NOMO-1 treated with dmso at 0.1 percent for 144 hours (cell line): ENCODE measurements at regions not wholly inside any gene's neighbourhood (a gene's known extent, or its start where the extent isn't known, plus 50 kb on each side); places are given as distances from the start of the nearest gene placed in this dataset.
A peak's percentile ranks its signal among the peaks of the same experiment; 100 is the strongest.

Experiments
- DNase-seq: peaks from one replicate; lab custom pipeline; 2025; ENCODE audit not compliant: unreplicated experiment; lab: John Stamatoyannopoulos, UW

DNA sequence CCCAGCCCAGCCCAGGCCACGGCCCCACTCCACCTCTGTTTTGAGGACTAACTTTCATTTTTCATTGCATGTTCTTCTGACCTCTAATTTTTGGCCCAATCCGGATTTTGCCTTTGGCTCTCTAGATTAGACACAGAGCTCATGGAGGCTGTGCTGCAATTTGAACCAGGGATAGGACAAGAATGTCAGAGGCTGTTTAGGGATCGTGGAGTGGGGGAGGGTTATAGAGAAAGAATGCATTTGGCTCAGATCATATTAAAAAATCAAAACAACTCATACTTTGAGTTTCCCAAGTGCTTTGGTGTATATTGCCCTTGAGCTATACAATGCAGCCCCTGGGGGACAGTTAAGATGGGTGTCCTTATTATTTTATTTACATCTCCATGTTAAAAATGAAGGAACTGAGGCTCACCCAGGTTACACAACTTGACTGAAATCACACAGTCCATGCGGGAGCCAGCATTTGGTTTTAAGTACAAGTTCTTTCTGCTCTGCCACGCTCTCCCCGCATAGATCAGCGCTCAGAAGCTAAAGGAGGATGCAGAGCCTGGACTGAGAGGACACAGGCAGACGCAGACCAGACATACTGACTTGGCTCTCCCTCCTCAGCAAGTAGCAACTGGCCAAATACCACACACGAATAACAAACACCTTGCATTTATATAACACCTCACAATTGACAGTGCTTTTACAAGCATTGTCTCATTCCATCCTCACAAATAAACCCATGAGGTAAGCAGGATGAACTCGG, 126.4 kb upstream of the RAI14 start:
- no peak for DNase-seq

GRCh38 chr5:34530637-34531036, 125.5 kb upstream of the RAI14 start:
- no peak for DNase-seq

GRCh38 chr5:34531751-34532360, 124.3 kb upstream of the RAI14 start:
- no peak for DNase-seq

DNA sequence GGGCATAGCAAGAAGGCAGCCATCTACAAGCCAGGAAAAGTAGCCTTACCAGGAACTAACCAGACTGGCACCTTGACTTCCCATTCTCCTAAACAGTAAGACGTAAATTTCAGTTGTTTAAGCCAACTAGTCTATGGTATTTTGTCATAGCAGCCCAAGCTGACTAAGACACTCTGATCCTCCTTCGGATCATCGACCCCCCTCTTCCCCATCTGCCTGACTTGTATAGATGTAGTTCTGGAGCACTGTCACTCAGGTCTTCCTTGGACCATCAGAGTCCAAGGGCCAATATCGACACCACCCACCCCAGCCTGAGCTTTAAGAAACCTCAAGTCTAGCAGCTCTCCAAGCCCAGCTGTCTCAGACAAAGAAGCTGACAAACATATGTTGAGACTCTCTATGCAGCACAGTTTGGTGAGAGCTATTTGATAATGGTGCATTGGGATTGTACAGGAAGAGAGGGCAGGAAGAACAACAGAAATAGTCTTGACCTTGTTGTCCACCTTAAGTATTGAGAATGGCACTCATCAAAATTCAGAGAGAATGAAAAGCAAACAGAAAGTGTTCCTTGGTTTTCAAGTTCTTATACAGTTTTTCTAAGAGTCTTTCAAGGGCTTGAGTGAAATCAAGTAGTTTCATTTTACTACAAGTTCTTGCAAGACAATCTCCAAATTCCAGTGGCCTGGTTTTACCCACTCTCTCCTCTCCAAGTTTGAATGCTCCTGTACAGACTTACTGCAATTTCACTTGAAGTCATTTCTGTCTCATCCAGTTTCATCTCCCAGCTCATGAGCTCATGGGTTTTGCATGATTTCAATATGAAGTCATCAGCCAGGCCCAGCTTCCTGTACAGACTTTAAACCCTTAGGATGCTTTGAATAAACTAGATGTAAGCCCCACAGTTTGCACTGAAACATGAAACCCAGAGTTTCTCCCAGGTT, 122.3 kb upstream of the RAI14 start:
- no peak for DNase-seq

DNA sequence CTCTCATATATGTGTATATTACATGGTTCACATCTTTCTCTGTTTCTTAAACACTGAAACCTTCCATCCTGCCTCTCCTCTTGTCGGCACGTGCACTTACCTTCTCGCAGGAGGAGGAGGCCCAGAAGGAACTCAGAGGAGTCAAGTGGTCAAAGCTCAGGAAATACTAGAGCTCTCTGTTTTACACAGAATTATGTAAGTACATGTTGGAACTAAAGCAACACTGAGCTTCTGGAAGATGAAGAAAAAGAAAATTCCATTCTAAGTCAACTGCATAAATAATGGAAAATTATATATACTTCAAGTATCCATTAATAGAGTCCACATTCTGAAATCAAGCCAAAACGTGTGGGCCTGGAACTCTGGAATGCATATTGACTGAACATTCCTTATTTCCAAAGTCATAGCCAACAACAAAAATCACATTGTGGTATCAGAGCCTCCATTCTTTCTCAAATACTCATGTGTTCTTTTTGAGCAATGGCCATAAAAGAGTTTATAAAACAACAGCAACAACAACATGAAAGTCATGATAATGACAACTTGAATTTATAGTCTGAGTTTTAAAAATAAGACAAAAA, 121.5 kb upstream of the RAI14 start:
- no peak for DNase-seq

GRCh38 chr5:34535433-34535832, 120.7 kb upstream of the RAI14 start:
- DNase-seq = no peak

DNA sequence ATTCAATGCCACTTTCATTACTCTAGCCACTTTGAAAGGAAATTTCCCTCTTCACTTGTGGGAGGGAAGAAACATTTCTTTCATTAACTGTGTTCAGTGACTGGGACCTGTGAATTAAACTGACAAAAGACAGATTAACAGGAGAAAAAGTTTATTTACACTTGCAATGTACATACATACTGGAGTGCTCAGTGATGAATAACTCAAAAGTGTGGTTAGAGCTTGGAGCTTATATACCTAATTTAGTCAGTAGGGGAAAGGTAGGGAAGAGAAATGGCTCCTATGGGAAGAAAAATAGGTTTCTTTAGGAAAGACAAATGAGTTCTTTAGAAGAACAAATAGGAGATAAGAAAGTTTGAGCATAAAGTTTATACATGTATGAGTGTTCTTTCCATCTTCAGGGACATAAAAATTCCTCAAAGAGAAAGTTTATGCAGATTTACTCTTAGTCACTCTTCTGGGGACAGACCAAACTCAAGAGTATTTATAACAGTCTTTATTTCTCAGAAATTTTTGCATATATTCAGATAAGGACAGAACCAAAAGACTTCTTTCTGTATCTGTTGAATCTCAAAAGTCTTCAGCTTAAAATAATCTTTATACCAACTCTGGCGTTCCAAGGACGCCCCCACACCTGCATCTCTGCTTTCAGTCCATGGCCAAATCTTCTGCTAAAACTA, 120.0 kb upstream of the RAI14 start:
- DNase-seq = no peak

GRCh38 chr5:34536699-34537098, 119.4 kb upstream of the RAI14 start:
- no peak for DNase-seq

DNA sequence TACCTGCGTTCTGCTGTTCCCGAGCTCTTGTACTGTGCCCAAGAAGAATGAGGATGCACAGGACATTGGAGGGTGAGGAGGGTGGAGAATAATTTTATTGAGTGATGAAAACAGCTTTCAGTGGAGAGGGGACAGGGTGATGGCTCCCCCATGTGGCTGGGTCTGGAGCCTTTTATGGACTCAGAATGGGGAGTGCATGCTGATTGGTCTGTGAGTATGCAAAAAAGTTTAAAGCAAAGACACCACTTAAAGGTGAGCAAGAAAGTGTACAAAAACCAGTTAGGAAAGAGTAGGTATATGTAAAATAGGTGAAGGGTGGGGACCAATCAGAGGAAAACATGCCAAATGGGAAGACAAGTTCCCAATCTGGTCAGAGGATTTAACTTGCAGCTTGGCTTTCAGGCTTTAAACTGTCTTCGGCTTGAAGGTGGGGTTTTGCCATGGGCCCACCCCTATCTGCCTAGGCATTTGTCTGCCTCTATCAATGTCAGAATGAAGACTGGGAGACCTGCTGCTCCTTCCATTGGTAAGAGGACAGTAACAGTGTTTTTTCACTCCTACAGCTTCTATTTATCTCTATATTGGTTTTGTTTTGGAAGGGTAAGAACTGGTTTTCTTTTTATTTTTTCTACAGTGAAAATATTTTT, 118.0 kb upstream of the RAI14 start:
- DNase-seq = peak; percentile 15

- DNase-seq = peak; percentile 17
Observed at GRCh38 chr5:34539183-34539582, 116.9 kb upstream of the RAI14 start.

DNA sequence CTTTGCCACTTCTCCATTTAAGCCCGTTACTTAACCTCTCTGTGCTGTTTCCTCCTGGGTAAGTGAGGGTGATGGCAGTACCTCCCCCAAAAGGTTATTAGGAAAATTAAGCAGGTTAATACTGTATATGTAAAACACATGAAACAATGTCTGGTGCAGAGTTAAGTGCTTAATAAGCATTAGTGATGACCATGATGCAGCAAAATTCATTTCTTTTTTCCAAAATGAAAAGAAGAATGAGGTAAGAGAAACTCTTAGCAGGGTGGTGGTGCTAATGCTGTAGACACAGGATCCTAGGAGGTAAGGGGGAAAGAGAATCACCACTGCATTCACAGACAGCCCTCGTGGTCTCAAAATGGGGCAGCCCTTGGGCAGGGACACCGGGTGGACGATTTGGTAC, 115.1 kb upstream of the RAI14 start:
- no peak for DNase-seq

DNA sequence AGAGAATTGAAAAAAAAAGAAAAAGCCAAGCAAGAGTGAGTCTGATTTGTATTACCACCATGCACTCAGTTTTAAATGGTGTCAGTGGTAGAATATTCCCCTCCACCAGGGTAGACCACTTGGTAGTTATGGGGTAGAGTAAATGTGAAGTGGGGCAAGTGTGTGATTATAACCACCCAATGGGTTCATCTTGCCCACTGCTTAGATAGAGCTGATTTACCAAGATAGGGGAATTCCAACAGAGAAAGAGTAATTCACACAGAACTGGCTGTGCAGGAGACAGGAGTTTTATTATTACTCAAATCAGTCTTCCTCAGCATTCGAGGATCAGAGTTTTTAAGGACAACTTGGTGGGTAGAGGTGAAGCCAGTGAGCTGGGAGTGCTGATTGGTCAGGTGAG, 113.3 kb upstream of the RAI14 start:
- no peak for DNase-seq

GRCh38 chr5:34543687-34544086, 112.4 kb upstream of the RAI14 start:
- DNase-seq = no peak

GRCh38 chr5:34544403-34544802, 111.7 kb upstream of the RAI14 start:
- DNase-seq = no peak

GRCh38 chr5:34545164-34545563, 111.0 kb upstream of the RAI14 start:
- no peak for DNase-seq

GRCh38 chr5:34545626-34546025, 110.5 kb upstream of the RAI14 start:
- no peak for DNase-seq

DNA sequence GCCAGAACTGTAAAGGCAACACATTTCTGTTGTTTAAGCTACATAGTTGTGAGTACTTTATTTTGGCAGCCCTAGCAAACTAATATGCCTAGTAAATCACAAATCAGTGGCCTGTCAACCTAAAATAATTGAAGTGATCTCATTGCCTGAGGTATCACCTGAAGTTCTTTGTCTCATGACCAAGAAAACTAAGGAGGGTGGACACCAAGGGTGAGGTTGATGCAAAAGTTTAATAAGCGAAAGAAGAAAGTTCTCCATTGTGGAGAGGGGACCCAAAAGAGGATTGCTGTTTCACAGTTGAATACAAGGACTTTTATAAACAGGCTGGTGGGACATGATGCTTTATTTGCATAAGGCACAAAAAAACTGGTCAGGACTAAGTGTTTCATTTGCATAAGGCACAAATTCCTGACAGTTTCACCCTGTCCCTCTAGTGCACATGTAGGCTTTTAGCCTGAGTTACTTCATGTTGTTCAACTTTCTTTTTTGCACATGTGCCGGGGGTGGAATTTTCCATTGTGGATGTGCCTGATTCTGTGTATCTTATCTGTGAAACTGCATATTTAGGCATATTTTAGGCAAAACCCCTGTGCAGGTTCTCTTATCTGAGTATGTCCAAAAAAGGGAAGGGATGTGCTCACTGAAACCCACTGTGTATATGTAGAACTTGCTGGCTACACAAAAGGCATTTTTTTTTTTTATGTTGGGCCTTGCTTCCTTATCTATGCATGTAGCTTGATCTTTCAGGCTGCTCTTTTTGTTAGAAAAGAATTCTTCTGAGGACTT, 108.6 kb upstream of the RAI14 start:
- no peak for DNase-seq

GRCh38 chr5:34548086-34548403, 108.1 kb upstream of the RAI14 start:
- DNase-seq = no peak

DNA sequence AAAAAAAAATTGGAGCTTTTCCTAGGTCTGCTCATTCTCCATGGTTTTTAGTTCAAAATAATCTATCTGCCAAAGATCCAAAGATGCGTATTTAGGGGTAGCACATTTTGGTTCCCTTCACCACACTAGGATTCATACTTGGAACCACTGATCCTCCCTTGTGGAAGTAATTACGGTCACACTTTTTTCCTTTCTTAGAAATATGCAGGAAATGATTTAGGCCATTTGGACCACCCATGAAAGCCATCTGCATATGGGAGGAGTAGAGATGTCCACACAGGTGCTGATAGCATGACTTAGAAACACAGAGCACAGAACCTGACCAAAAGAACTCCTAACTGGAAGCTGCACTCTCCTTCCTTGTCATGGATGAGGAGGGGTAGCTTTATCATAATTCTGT, 105.9 kb upstream of the RAI14 start:
- DNase-seq = no peak

GRCh38 chr5:34550964-34551363, 105.2 kb upstream of the RAI14 start:
- DNase-seq = no peak
